HG03196 (cell line): ENCODE measurements at regions not wholly inside any gene's neighbourhood (a gene's known extent, or its start where the extent isn't known, plus 50 kb on each side); places are given as distances from the start of the nearest gene placed in this dataset.
"Not testable (repeated sequence)": the region's sequence is repeated elsewhere in the genome, so short reads cannot be mapped to it uniquely, and the experiment has no call there.

Experiments used
- ATAC-seq: cut with Tn5 transposase; IDR thresholded peaks from one replicate; pipeline ENCODE4 v1.9.1; 2021; ENCODE audit not compliant: unreplicated experiment

DNA sequence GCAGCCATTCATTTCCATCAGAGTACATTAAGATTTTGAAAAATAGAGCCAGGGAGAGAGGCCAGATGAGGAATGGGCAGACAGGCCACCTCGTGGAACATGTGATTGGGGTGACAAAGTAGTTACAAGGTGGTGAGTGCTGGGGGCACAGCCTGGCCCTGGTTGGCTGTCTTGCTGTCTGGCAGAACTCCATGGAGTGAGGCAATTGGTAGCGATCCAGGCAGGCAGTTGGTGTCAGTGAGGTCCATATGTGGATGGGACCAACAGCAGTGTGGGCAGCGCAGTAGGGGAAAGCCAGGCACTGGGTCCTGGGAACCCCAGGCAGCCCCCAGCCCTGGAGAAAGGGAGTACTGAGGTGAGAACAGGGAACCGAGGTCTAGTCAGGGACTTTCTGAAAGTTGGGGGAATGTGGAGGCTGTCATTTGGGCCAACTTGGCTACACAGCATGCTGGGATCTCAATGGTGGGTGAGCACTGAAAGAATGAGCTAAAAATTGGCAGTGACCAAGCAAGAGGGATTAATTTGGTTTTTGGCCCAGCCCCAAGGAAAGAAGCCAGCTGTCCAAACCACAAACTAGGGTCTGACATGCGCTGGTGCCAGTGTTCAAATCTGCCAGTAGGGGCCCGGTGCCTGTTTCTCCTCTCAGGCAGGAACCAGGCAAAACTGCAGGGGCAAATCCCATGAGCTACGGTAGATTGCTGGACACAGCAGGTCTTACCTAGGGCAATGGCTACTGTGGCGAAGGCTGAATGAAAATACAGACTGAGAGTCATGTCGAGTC lies 61.4 kb upstream of the E2F3 start:
- no peak for ATAC-seq

DNA sequence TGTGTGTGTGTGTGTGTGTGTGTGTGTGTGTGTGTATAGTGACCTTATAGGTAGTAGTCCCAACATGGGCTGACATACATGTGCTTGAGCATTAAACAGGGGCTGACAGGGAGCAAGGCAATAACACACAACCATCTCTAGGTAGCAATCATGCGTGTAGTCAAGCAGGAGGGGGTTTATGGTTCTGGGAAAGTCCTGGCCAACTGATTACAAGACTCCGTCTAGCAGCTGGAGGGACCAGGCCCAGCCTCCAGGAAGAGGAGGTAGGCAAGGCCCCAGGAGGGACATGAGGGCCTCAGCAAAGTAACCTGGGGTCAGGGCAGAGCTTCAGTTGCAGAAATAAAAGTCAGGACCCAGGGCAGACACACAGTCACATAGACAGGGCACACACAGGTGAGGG lies 60.6 kb upstream of the E2F3 start:
- no peak for ATAC-seq

DNA sequence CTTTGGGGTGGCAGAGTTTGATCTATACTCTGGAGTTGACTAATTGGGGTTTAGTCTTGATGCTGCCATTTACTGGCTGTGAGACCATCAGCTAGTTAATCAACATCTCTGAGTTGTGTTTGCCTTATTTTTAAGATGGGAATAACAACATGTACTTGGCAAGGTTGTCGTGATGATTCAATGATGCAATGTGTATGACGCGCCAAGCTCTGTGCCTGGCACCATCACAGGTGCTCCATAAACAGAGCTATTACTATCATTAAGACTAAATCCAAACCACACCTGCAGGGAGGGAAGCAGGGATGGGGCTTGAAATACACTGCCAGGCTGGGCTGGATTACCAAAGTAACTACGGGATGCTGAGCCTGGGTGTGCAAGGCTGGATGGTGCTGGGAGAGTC lies 60.1 kb upstream of the E2F3 start:
- no peak for ATAC-seq

DNA sequence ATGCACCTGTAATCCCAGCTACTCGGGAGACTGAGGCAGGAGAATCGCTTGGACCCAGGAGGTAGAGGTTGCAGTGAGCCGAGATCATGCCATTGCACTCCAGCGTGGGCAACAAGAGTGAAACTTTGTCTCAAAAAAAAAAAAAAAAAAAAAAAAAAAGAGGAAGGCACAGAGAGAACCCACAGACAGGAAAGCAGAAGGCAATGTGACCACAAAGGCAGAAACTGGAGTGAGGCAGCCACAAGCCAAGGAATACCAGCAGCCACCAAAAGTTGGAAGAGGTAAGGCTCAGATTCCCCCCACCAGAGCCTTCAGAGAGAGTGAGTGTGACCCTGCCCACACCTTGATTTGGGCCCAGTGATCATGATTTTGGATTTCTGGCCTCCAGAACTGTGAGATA lies 54.7 kb upstream of the E2F3 start:
- ATAC-seq: not testable (repeated sequence)

DNA sequence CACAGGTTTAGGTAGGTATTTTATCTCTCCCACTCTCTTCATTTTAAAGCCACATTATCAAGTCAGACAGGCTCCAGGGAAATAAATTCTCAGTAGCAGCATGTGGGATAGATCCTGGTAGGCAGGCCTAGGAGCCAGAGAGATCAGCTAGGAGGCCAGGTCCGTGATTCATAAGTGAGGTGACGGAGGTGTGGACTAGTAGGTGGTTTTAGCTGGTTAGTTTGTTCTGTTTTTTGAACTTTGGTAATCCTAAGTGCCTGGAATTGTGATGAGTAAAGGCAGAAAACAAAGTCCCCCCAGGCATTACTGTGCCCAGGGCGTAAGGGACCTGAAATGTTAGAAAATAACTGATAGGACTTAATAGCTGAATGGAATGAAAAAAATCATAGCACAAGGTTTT lies 53.6 kb upstream of the E2F3 start:
- no peak for ATAC-seq

DNA sequence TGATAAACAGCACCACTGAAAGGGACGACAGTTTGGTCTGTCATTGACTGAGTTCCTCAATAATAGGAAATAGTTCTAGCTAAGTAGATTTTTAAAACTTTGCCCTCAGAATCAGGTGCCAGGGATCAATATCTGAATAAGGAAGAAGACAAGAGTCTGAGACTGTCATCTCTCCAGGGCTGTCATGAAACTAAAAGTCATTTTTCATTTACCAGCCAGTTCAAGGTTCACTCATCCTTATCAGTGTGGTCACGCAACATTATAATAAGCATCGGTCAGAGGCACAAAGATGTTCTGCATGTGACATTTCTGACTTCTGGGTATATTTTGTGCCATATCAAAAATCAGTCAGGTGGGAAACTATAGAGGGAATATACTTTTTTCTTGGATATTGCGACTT lies 52.5 kb upstream of the E2F3 start:
- ATAC-seq: no peak

DNA sequence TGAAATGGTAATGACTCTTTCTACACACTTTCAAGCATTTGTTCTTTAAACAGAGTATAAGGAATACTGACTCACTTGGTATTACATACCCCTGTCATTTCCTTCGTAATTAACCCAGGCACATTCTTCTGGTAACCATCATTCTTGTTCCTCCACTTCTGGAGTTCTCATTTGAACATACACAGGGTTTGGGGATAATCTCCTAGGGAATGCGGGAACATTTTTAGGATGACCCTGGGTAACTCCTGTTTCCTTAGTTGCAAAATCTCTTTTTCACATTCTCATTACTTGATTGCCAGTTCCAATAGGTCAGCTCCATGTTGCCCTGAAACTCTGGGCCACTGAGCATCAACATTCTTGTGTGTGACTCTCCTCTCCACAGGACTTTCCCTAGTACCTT lies 51.5 kb upstream of the E2F3 start:
- ATAC-seq: no peak

DNA sequence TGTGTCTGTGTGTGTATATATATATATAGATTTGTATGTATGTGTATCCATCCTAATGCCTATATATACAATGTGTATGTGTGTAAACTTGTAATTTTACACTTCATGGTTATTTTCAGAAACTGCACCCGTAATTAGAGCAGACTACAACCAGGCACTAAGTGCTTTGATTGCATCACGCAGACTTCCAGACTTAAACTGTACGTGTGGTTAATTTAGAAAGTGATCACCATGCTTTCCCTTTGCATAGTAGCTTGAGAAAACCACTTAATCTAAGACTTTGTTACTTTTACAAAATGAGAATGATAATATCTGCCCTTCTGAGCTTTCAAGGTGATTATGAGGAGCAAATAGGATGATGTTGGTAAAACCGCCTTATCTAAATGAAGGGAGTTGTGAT lies 50.1 kb upstream of the E2F3 start:
- no peak for ATAC-seq
